ENCODE measurements at regions not wholly inside any gene's neighbourhood (a gene's known extent, or its start where the extent isn't known, plus 50 kb on each side); places are given as distances from the start of the nearest gene placed in this dataset.

GRCh38 chr9:87068177-87068840, 121.0 kb upstream of the GAS1 start:
- no peaks in the 10 kb centered on the region for H3K27me3 ChIP-seq (ENCODE audit: control insufficient read depth in 3 of 3, insufficient read depth in 3 of 3, low read depth in 1 of 3, low read length in 3 of 3)
- no peak overlapping the region for H2BK12ac ChIP-seq (ENCODE audit: low read length)
- H3K14ac ChIP-seq (ENCODE audit: low read length): no peak overlapping the region
- no peak overlapping the region for H3K4me3 ChIP-seq (ENCODE audit: low read length in 2 of 2)
- no peak overlapping the region for H4K91ac ChIP-seq (ENCODE audit: low read depth, low read length, poor library complexity)
- no peak overlapping the region for H4K8ac ChIP-seq (ENCODE audit: low read depth, low read length)
- H2BK120ac ChIP-seq (ENCODE audit: low read depth, low read length): no peak overlapping the region
- no peak overlapping the region for H3K9ac ChIP-seq (ENCODE audit: low read depth, low read length, poor library complexity)
- H3K27ac ChIP-seq (replicated peaks; ENCODE audit: low read length): no peak overlapping the region
- no peaks in the 10 kb centered on the region for H3K4me1 ChIP-seq (ENCODE audit: control insufficient read depth in 2 of 2, insufficient read depth in 1 of 2, low read depth in 1 of 2, low read length in 2 of 2)
- no peaks in the 10 kb centered on the region for H3K79me1 ChIP-seq (ENCODE audit: low read depth, low read length)
- no CpG with 5 or more reads among the region's 4 CpGs for WGBS, 2 donors (ENCODE audit: extremely low coverage in 2 of 2, insufficient read length in 2 of 2, insufficient replicate concordance in 1 of 2)
- no peak overlapping the region for H2BK5ac ChIP-seq (ENCODE audit: low read length)
- H2AFZ ChIP-seq (ENCODE audit: low read length): no peak overlapping the region
- no peak overlapping the region for H2AK5ac ChIP-seq (ENCODE audit: low read depth, low read length)
- no peak for DNase-seq (ENCODE audit: low spot score)
- H3K18ac ChIP-seq (ENCODE audit: low read length): no peak overlapping the region
- no peak overlapping the region for H3K23ac ChIP-seq (ENCODE audit: low read depth, low read length, poor library complexity)
- no peak overlapping the region for H2BK15ac ChIP-seq (ENCODE audit: low read length)
- H3K4me2 ChIP-seq (ENCODE audit: insufficient read depth, low read length, poor library complexity, severe bottlenecking): no peak overlapping the region
- no peaks in the 10 kb centered on the region for H3K36me3 ChIP-seq (replicated peaks in 1 of 2; ENCODE audit: control insufficient read depth in 2 of 2, insufficient read depth in 2 of 2, low read length in 2 of 2)
- no peaks in the 10 kb centered on the region for H3K9me3 ChIP-seq (replicated peaks in 1 of 2; ENCODE audit: control insufficient read depth in 2 of 2, insufficient read depth in 1 of 2, low read depth in 1 of 2, low read length in 2 of 2)
- H3K4ac ChIP-seq (ENCODE audit: low read length): no peak overlapping the region

DNA sequence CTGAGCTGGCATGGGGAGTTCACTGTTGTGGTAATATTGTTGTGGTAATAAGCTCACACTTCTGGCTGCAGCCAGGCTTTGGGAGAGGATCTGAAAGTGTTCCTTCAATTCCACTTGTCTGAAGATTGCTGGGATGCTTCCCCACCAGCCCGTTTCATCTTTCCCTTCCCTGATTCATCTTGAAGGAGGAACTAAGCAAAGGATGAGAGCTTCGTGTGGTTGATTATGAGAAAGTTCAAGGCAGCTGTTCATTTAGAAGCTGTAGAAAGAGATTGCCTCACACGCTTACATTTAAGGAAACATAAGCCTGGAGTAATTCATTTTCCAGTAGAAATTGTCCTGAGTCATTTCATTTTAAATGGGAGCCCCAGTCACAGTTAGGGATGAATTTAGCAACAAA, 122.4 kb upstream of the GAS1 start:
- H3K27ac ChIP-seq (replicated peaks; ENCODE audit: low read length): no peak overlapping the region
- H3K4ac ChIP-seq (ENCODE audit: low read length): no peak overlapping the region
- H3K4me2 ChIP-seq (ENCODE audit: insufficient read depth, low read length, poor library complexity, severe bottlenecking): no peak overlapping the region
- H3K27me3 ChIP-seq (ENCODE audit: control insufficient read depth in 3 of 3, insufficient read depth in 3 of 3, low read depth in 1 of 3, low read length in 3 of 3): no peaks in the 10 kb centered on the region
- no peak overlapping the region for H2BK12ac ChIP-seq (ENCODE audit: low read length)
- H3K4me1 ChIP-seq (ENCODE audit: control insufficient read depth in 2 of 2, insufficient read depth in 1 of 2, low read depth in 1 of 2, low read length in 2 of 2): peaks cover 0 to 2% of the 10 kb centered on the region in 2 donors
- no peak overlapping the region for H3K23ac ChIP-seq (ENCODE audit: low read depth, low read length, poor library complexity)
- no peak overlapping the region for H2AFZ ChIP-seq (ENCODE audit: low read length)
- H4K91ac ChIP-seq (ENCODE audit: low read depth, low read length, poor library complexity): no peak overlapping the region
- H4K8ac ChIP-seq (ENCODE audit: low read depth, low read length): no peak overlapping the region
- H2AK5ac ChIP-seq (ENCODE audit: low read depth, low read length): no peak overlapping the region
- no peaks in the 10 kb centered on the region for H3K36me3 ChIP-seq (replicated peaks in 1 of 2; ENCODE audit: control insufficient read depth in 2 of 2, insufficient read depth in 2 of 2, low read length in 2 of 2)
- H2BK120ac ChIP-seq (ENCODE audit: low read depth, low read length): no peak overlapping the region
- H2BK5ac ChIP-seq (ENCODE audit: low read length): no peak overlapping the region
- H3K4me3 ChIP-seq (ENCODE audit: low read length in 2 of 2): no peak overlapping the region
- H3K14ac ChIP-seq (ENCODE audit: low read length): no peak overlapping the region
- no peak overlapping the region for H3K18ac ChIP-seq (ENCODE audit: low read length)
- DNase-seq (ENCODE audit: low spot score): no peak
- no peak overlapping the region for H3K9ac ChIP-seq (ENCODE audit: low read depth, low read length, poor library complexity)
- H3K79me1 ChIP-seq (ENCODE audit: low read depth, low read length): no peaks in the 10 kb centered on the region
- H3K9me3 ChIP-seq (replicated peaks in 1 of 2; ENCODE audit: control insufficient read depth in 2 of 2, insufficient read depth in 1 of 2, low read depth in 1 of 2, low read length in 2 of 2): no peaks in the 10 kb centered on the region
- H2BK15ac ChIP-seq (ENCODE audit: low read length): no peak overlapping the region
- WGBS, 2 donors (ENCODE audit: extremely low coverage in 2 of 2, insufficient read length in 2 of 2, insufficient replicate concordance in 1 of 2): no CpG with 5 or more reads among the region's 3 CpGs

GRCh38 chr9:87070336-87070735, 123.0 kb upstream of the GAS1 start:
- Histone ChIP-seq H2AK5ac (ENCODE audit: low read depth, low read length) (no peak overlapping the region), H4K8ac (ENCODE audit: low read depth, low read length) (no peak overlapping the region), H2AFZ (ENCODE audit: low read length) (no peak overlapping the region), H4K91ac (ENCODE audit: low read depth, low read length, poor library complexity) (no peak overlapping the region), H3K4me1 (ENCODE audit: control insufficient read depth in 2 of 2, insufficient read depth in 1 of 2, low read depth in 1 of 2, low read length in 2 of 2) (peaks cover 0 to 2% of the 10 kb centered on the region in 2 donors), H2BK15ac (ENCODE audit: low read length) (no peak overlapping the region), H3K4me2 (ENCODE audit: insufficient read depth, low read length, poor library complexity, severe bottlenecking) (no peak overlapping the region), H3K27ac (replicated peaks; ENCODE audit: low read length) (no peak overlapping the region), H3K36me3 (replicated peaks in 1 of 2; ENCODE audit: control insufficient read depth in 2 of 2, insufficient read depth in 2 of 2, low read length in 2 of 2) (no peaks in the 10 kb centered on the region), H3K27me3 (ENCODE audit: control insufficient read depth in 3 of 3, insufficient read depth in 3 of 3, low read depth in 1 of 3, low read length in 3 of 3) (no peaks in the 10 kb centered on the region), H3K4ac (ENCODE audit: low read length) (no peak overlapping the region), H2BK120ac (ENCODE audit: low read depth, low read length) (no peak overlapping the region), H3K14ac (ENCODE audit: low read length) (no peak overlapping the region), H3K23ac (ENCODE audit: low read depth, low read length, poor library complexity) (no peak overlapping the region), H3K9me3 (replicated peaks in 1 of 2; ENCODE audit: control insufficient read depth in 2 of 2, insufficient read depth in 1 of 2, low read depth in 1 of 2, low read length in 2 of 2) (no peaks in the 10 kb centered on the region), H2BK12ac (ENCODE audit: low read length) (no peak overlapping the region), H3K18ac (ENCODE audit: low read length) (no peak overlapping the region), H3K9ac (ENCODE audit: low read depth, low read length, poor library complexity) (no peak overlapping the region), H2BK5ac (ENCODE audit: low read length) (no peak overlapping the region), H3K79me1 (ENCODE audit: low read depth, low read length) (no peaks in the 10 kb centered on the region), H3K4me3 (ENCODE audit: low read length in 2 of 2) (no peak overlapping the region)
- no peak for DNase-seq (ENCODE audit: low spot score)
- whole genome bisulfite sequencing, 2 donors (ENCODE audit: extremely low coverage in 2 of 2, insufficient read length in 2 of 2, insufficient replicate concordance in 1 of 2): no CpG with 5 or more reads among the region's 3 CpGs

- H3K4me2 ChIP-seq (ENCODE audit: insufficient read depth, low read length, poor library complexity, severe bottlenecking): no peak overlapping the region
- no peak overlapping the region for H3K4ac ChIP-seq (ENCODE audit: low read length)
- H2BK120ac ChIP-seq (ENCODE audit: low read depth, low read length): no peak overlapping the region
- no peak overlapping the region for H3K4me3 ChIP-seq (ENCODE audit: low read length in 2 of 2)
- no peak overlapping the region for H3K18ac ChIP-seq (ENCODE audit: low read length)
- H2BK12ac ChIP-seq (ENCODE audit: low read length): no peak overlapping the region
- no peak overlapping the region for H2AK5ac ChIP-seq (ENCODE audit: low read depth, low read length)
- no CpG with 5 or more reads among the region's 3 CpGs for WGBS, 2 donors (ENCODE audit: extremely low coverage in 2 of 2, insufficient read length in 2 of 2, insufficient replicate concordance in 1 of 2)
- H4K91ac ChIP-seq (ENCODE audit: low read depth, low read length, poor library complexity): no peak overlapping the region
- H3K4me1 ChIP-seq (ENCODE audit: control insufficient read depth in 2 of 2, insufficient read depth in 1 of 2, low read depth in 1 of 2, low read length in 2 of 2): peaks cover 0 to 2% of the 10 kb centered on the region in 2 donors
- no peaks in the 10 kb centered on the region for H3K79me1 ChIP-seq (ENCODE audit: low read depth, low read length)
- no peak overlapping the region for H3K23ac ChIP-seq (ENCODE audit: low read depth, low read length, poor library complexity)
- H3K9me3 ChIP-seq (replicated peaks in 1 of 2; ENCODE audit: control insufficient read depth in 2 of 2, insufficient read depth in 1 of 2, low read depth in 1 of 2, low read length in 2 of 2): no peaks in the 10 kb centered on the region
- H3K27me3 ChIP-seq (ENCODE audit: control insufficient read depth in 3 of 3, insufficient read depth in 3 of 3, low read depth in 1 of 3, low read length in 3 of 3): no peaks in the 10 kb centered on the region
- no peaks in the 10 kb centered on the region for H3K36me3 ChIP-seq (replicated peaks in 1 of 2; ENCODE audit: control insufficient read depth in 2 of 2, insufficient read depth in 2 of 2, low read length in 2 of 2)
- DNase-seq (ENCODE audit: low spot score): no peak
- no peak overlapping the region for H3K9ac ChIP-seq (ENCODE audit: low read depth, low read length, poor library complexity)
- H2BK15ac ChIP-seq (ENCODE audit: low read length): no peak overlapping the region
- H4K8ac ChIP-seq (ENCODE audit: low read depth, low read length): no peak overlapping the region
- H2AFZ ChIP-seq (ENCODE audit: low read length): no peak overlapping the region
- no peak overlapping the region for H3K27ac ChIP-seq (replicated peaks; ENCODE audit: low read length)
- H3K14ac ChIP-seq (ENCODE audit: low read length): no peak overlapping the region
- H2BK5ac ChIP-seq (ENCODE audit: low read length): no peak overlapping the region
Measured at GRCh38 chr9:87071473-87071872, 124.2 kb upstream of the GAS1 start.

All from neuronal stem cell (in vitro differentiated cells).